HepG2 (cell line): ENCODE measurements at regions not wholly inside any gene's neighbourhood (a gene's known extent, or its start where the extent isn't known, plus 50 kb on each side); places are given as distances from the start of the nearest gene placed in this dataset.
A peak's percentile ranks its signal among the peaks of the same experiment; 100 is the strongest.

Experiments used
- AHR ChIP-seq: IDR thresholded peaks from 2 replicates; pipeline ENCODE4 v1.6.1; 2018; ENCODE audit warnings: missing genetic modification reagents, missing compliant biosample characterization
- DZIP1 ChIP-seq: sonication (generic); formaldehyde crosslinking; IDR thresholded peaks from 2 replicates; pipeline ENCODE4 v1.5.0; 2020; ENCODE audit warnings: mild to moderate bottlenecking, missing genetic modification reagents
- ELF1 ChIP-seq: sonication (generic); formaldehyde crosslinking; IDR thresholded peaks from 2 replicates; pipeline ENCODE4 v1.4.0; 2020; ENCODE audit warnings: missing genetic modification reagents
- ELF3 ChIP-seq: IDR thresholded peaks from 2 replicates; pipeline ENCODE4 v1.6.1; 2016; ENCODE audit warnings: missing genetic modification reagents, missing compliant biosample characterization
- GABPB1 ChIP-seq: IDR thresholded peaks from 2 replicates; pipeline ENCODE4 v1.6.1; 2016; ENCODE audit warnings: mild to moderate bottlenecking, missing genetic modification reagents, moderate library complexity, missing compliant biosample characterization
- GPBP1L1 ChIP-seq: sonication (generic); formaldehyde crosslinking; IDR thresholded peaks from 2 replicates; pipeline ENCODE4 v1.5.0; 2020; ENCODE audit warnings: mild to moderate bottlenecking, missing genetic modification reagents
- HDAC1 ChIP-seq: sonication (generic); formaldehyde crosslinking; IDR thresholded peaks from 2 replicates; pipeline ENCODE4 v1.5.1; 2020; ENCODE audit warnings: mild to moderate bottlenecking, missing genetic modification reagents
- HNRNPH1 ChIP-seq: fragments of 200-400 bp; formaldehyde crosslinking; optimal IDR thresholded peaks from 2 replicates; pipeline ENCODE3; 2017; ENCODE audit warnings: mild to moderate bottlenecking, low read depth, low read length
- IRF2 ChIP-seq: IDR thresholded peaks from 2 replicates; pipeline ENCODE4 v1.6.1; 2018; ENCODE audit warnings: missing genetic modification reagents, missing compliant biosample characterization
- MAFF ChIP-seq: IDR thresholded peaks from 2 replicates; pipeline ENCODE4 v1.6.1; 2011; ENCODE audit warnings: low read depth, low read length, improper control_type of control experiment
- MBD4 ChIP-seq: IDR thresholded peaks from 2 replicates; pipeline ENCODE4 v1.6.1; 2012; ENCODE audit warnings: low read length, inconsistent platforms, borderline replicate concordance
- MBNL3 ChIP-seq: fragments of 250-450 bp; sonication (Bioruptor Pico); conservative IDR thresholded peaks from 2 replicates; pipeline ENCODE4 v1.8.0; 2022; ENCODE audit warnings: mild to moderate bottlenecking, inconsistent platforms
- MEF2D ChIP-seq: sonication (generic); formaldehyde crosslinking; IDR thresholded peaks from 2 replicates; pipeline ENCODE4 v1.5.1; 2020; ENCODE audit warnings: mild to moderate bottlenecking, missing genetic modification reagents
- MYPOP ChIP-seq: sonication (generic); formaldehyde crosslinking; IDR thresholded peaks from 2 replicates; pipeline ENCODE4 v1.8.1; 2023; ENCODE audit warnings: mild to moderate bottlenecking, moderate library complexity, missing genetic modification reagents
- POLR2A ChIP-seq, 2 experiments: IDR thresholded peaks; 2 replicates each; pipeline ENCODE4 v1.6.1; 2011; ENCODE audit warnings: low read depth in 2 of 2, low read length in 2 of 2, mild to moderate bottlenecking in 1 of 2, moderate library complexity in 1 of 2; ENCODE audit not compliant: insufficient read depth in 1 of 2
- POLR2G ChIP-seq: fragments of 200-400 bp; formaldehyde crosslinking; IDR thresholded peaks from 2 replicates; pipeline ENCODE4 v1.6.1; 2018; ENCODE audit warnings: mild to moderate bottlenecking, low read depth, low read length, moderate library complexity
- SMC3 ChIP-seq: IDR thresholded peaks from 2 replicates; pipeline ENCODE4 v1.6.1; 2011; ENCODE audit warnings: low read length, improper control_type of control experiment
- TBX2 ChIP-seq: sonication (generic); formaldehyde crosslinking; IDR thresholded peaks from 2 replicates; pipeline ENCODE4 v1.5.0; 2020; ENCODE audit warnings: missing genetic modification reagents, mild to moderate bottlenecking, borderline replicate concordance
- TFE3 ChIP-seq: IDR thresholded peaks from 2 replicates; pipeline ENCODE4 v1.6.1; 2016
- ZEB1 ChIP-seq: IDR thresholded peaks from 2 replicates; pipeline ENCODE4 v1.6.1; 2012; ENCODE audit warnings: mild to moderate bottlenecking, low read depth, inconsistent platforms; ENCODE audit not compliant: insufficient replicate concordance
- ZNF296 ChIP-seq: sonication (generic); formaldehyde crosslinking; conservative IDR thresholded peaks from 2 replicates; pipeline ENCODE4 v1.5.0; 2020; ENCODE audit warnings: mild to moderate bottlenecking, missing genetic modification reagents
- ZNF326 ChIP-seq: sonication (generic); formaldehyde crosslinking; IDR thresholded peaks from 2 replicates; pipeline ENCODE4 v1.4.0; 2020; ENCODE audit warnings: missing genetic modification reagents, borderline replicate concordance
- ZNF331 ChIP-seq: sonication (generic); formaldehyde crosslinking; IDR thresholded peaks from 2 replicates; pipeline ENCODE4 v1.4.0; 2020; ENCODE audit warnings: missing genetic modification reagents
- ZNF33B ChIP-seq: sonication (generic); formaldehyde crosslinking; IDR thresholded peaks from 2 replicates; pipeline ENCODE4 v1.5.1; 2020; ENCODE audit warnings: mild to moderate bottlenecking, missing genetic modification reagents
- ZNF598 ChIP-seq: sonication (generic); formaldehyde crosslinking; IDR thresholded peaks from 2 replicates; pipeline ENCODE4 v1.5.1; 2020; ENCODE audit warnings: mild to moderate bottlenecking, missing genetic modification reagents, borderline replicate concordance
- ZNF614 ChIP-seq: IDR thresholded peaks from 2 replicates; pipeline ENCODE4 v1.6.1; 2018; ENCODE audit warnings: missing biosample characterization, missing genetic modification reagents, inconsistent platforms, borderline replicate concordance
- ZNF850 ChIP-seq: sonication (generic); formaldehyde crosslinking; conservative IDR thresholded peaks from 2 replicates; pipeline ENCODE4 v1.9.0; 2021; ENCODE audit warnings: mild to moderate bottlenecking, missing genetic modification reagents

- TF ChIP-seq ZNF326 (CRISPR knock-in tag) (no peak), ZEB1 (peak; percentile 95), POLR2G (peak; percentile 70), ZNF614 (CRISPR knock-in tag) (peak; percentile 26; the same call in 1 of the 2 replicates), IRF2 (CRISPR knock-in tag) (peak; percentile 43; the same call in 1 of the 2 replicates), SMC3 (peak; percentile 87), HNRNPH1 (no peak), TFE3 (peak; percentile 30; the same call in 1 of the 2 replicates), AHR (no peak), POLR2A (IDR thresholded peaks at IDR 0.05; ENCODE audit: insufficient read depth in 1 of 2, low read depth in 2 of 2, low read length in 2 of 2) (peak; percentile 65 to 68; a peak in 3 of 4 replicates), GABPB1 (CRISPR knock-in tag) (peak; percentile 27; the same call in 1 of the 2 replicates), ZNF850 (CRISPR knock-in tag) (no peak), ZNF296 (CRISPR knock-in tag) (no peak), MBNL3 (no peak), TBX2 (CRISPR knock-in tag) (peak; percentile 93), ZNF331 (CRISPR knock-in tag) (peak; percentile 79; the same call in 1 of the 2 replicates), ELF3 (CRISPR knock-in tag) (peak; percentile 81), ELF1 (0 out of 2 replicates have a peak, but pooled peaks have one; percentile 22), ZNF598 (CRISPR knock-in tag) (peak; percentile 88), ZNF33B (0 out of 2 replicates have a peak, but pooled peaks have one; percentile 70), MBD4 (no peak), MEF2D (CRISPR knock-in tag) (peak; percentile 67; the same call in 1 of the 2 replicates), MYPOP (peak; percentile 73), MAFF (peak; percentile 57), DZIP1 (CRISPR knock-in tag) (peak; percentile 82; the same call in 1 of the 2 replicates), HDAC1 (CRISPR knock-in tag) (peak; percentile 71; the same call in 1 of the 2 replicates), GPBP1L1 (CRISPR knock-in tag) (no peak)
These were observed 112.1 kb downstream of the RPL27A start (continued) for GRCh38 chr11:8794677-8795103.
